ENCODE measurements at regions not wholly inside any gene's neighbourhood (a gene's known extent, or its start where the extent isn't known, plus 50 kb on each side); places are given as distances from the start of the nearest gene placed in this dataset.

DNA sequence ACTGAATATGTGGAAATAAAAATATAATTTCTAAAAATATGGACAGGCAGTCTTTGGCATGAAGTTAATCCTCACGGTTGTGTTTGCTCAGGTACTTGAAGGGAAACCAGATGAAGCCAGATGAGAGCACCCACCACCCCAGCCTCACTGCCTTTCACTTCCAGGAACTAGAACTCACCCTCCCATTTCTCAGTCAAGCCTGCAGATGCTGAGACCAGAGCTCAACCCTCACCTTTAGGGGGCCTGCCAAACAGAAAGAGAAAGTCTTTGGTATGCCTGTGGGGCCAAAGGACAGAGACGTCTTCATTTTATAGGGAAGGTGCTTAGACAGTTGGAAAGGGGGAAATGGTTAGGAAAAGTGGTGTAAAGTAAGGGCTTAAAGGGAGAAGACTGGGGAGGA, 252.8 kb upstream of the PLET1 start:
- no peaks in the 10 kb centered on the region for H3K36me3 ChIP-seq (ENCODE audit: control insufficient read depth, insufficient read depth, low read length)
- H3K27ac ChIP-seq (ENCODE audit: insufficient read depth, low read length, poor library complexity, severe bottlenecking), result no peak overlapping the region
- DNase-seq, result no peak
- no peaks in the 10 kb centered on the region for H3K4me1 ChIP-seq (ENCODE audit: control insufficient read depth, insufficient read depth, low read length, poor library complexity, severe bottlenecking)
- H3K27me3 ChIP-seq (replicated peaks; ENCODE audit: control insufficient read depth, insufficient read depth, low read length, poor library complexity, severe bottlenecking), result no peaks in the 10 kb centered on the region
- H3K4me3 ChIP-seq (ENCODE audit: insufficient read depth, low read depth, low read length, poor library complexity, severe bottlenecking), result no peak overlapping the region
- H3K9me3 ChIP-seq (ENCODE audit: control insufficient read depth, low read length), result no peaks in the 10 kb centered on the region

DNA sequence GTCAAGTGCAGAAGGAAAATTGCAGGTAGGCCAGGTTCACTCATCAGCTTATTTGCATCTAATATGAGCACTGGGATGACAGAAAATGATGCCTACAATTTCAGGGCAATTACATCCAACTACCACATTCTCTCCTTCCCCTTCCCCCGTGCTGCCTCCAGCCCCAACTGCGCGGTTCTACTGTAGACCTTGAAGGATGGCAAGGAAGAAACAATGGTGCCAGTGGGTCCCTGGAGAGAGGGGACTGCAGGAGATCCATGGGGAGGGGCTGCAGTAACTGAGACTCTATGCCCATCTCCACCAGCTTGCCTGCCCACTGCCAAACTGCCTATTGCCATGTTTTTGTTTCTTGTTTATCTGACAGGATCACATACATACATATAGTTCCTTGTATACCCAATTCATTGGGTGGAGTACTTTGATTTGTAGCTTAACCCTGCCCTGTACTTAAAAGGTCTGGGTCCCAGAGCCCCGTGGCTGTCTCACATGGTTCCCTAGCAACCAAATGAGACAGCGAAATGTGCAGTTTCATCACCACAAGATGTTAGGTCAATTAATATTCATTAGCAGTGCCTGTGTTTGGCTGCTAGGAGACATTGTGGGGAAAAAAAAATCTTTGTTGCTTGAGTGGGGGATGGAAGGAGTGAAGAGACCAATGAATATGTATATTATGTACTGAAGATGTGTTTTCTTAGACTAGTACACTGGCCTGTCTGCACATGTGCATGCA, 253.5 kb upstream of the PLET1 start:
- no peak overlapping the region for H3K27ac ChIP-seq (ENCODE audit: insufficient read depth, low read length, poor library complexity, severe bottlenecking)
- no peaks in the 10 kb centered on the region for H3K27me3 ChIP-seq (replicated peaks; ENCODE audit: control insufficient read depth, insufficient read depth, low read length, poor library complexity, severe bottlenecking)

DNA sequence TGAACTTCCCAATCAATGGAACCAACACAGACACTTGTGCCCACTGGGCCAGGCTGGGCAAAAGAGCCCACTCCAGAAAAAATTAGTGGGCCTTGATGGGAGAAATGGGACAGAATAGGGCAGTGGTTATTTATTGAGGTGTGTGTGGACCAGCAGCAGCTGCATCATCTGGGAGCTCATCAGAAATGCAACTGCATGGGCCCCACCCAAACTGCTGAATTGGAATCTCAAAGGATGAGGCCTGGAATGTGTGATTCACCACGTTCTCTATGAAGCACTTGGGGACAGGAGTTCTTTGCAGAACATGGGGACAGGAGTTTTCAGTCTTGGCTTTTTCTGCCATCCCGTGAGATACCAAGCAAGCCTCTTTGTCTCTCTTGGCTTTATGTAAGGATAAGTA, 255.6 kb upstream of the PLET1 start:
- Histone ChIP-seq H3K9me3 (ENCODE audit: control insufficient read depth, low read length) (no peaks in the 10 kb centered on the region), H3K27me3 (replicated peaks; ENCODE audit: control insufficient read depth, insufficient read depth, low read length, poor library complexity, severe bottlenecking) (no peaks in the 10 kb centered on the region), H3K4me3 (ENCODE audit: insufficient read depth, low read depth, low read length, poor library complexity, severe bottlenecking) (no peak overlapping the region), H3K4me1 (ENCODE audit: control insufficient read depth, insufficient read depth, low read length, poor library complexity, severe bottlenecking) (no peaks in the 10 kb centered on the region), H3K36me3 (ENCODE audit: control insufficient read depth, insufficient read depth, low read length) (no peaks in the 10 kb centered on the region), H3K27ac (ENCODE audit: insufficient read depth, low read length, poor library complexity, severe bottlenecking) (no peak overlapping the region)
- no peak for DNase-seq

More for the DNA sequence above, 253.5 kb upstream of the PLET1 start:
- H3K9me3 ChIP-seq (ENCODE audit: control insufficient read depth, low read length), result no peaks in the 10 kb centered on the region
- no peaks in the 10 kb centered on the region for H3K36me3 ChIP-seq (ENCODE audit: control insufficient read depth, insufficient read depth, low read length)
- no peak overlapping the region for H3K4me3 ChIP-seq (ENCODE audit: insufficient read depth, low read depth, low read length, poor library complexity, severe bottlenecking)
- H3K4me1 ChIP-seq (ENCODE audit: control insufficient read depth, insufficient read depth, low read length, poor library complexity, severe bottlenecking), result no peaks in the 10 kb centered on the region
- no peak for DNase-seq

DNA sequence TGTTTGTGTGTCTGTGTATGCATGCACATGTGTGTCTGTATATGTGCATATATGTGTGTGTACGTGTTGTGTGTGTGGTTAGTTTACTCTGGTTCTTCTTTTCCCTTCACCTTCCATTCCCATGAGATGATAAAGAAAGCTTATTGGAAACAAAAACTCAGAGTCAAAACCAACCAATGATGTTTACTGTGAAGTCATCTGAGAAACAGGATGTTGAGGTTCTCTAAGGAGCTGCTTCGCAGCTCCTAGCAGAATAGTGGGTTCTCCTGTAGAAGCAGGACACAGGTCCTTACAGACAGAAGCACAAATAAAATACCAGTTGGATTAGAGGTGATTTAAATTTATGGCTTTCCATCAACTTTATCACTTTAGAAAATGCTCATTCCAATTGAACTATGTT, 256.1 kb upstream of the PLET1 start:
- Histone ChIP-seq H3K36me3 (ENCODE audit: control insufficient read depth, insufficient read depth, low read length) (no peaks in the 10 kb centered on the region), H3K4me3 (ENCODE audit: insufficient read depth, low read depth, low read length, poor library complexity, severe bottlenecking) (no peak overlapping the region), H3K4me1 (ENCODE audit: control insufficient read depth, insufficient read depth, low read length, poor library complexity, severe bottlenecking) (no peaks in the 10 kb centered on the region), H3K27me3 (replicated peaks; ENCODE audit: control insufficient read depth, insufficient read depth, low read length, poor library complexity, severe bottlenecking) (no peaks in the 10 kb centered on the region), H3K27ac (ENCODE audit: insufficient read depth, low read length, poor library complexity, severe bottlenecking) (no peak overlapping the region), H3K9me3 (ENCODE audit: control insufficient read depth, low read length) (no peaks in the 10 kb centered on the region)
- no peak for DNase-seq

DNA sequence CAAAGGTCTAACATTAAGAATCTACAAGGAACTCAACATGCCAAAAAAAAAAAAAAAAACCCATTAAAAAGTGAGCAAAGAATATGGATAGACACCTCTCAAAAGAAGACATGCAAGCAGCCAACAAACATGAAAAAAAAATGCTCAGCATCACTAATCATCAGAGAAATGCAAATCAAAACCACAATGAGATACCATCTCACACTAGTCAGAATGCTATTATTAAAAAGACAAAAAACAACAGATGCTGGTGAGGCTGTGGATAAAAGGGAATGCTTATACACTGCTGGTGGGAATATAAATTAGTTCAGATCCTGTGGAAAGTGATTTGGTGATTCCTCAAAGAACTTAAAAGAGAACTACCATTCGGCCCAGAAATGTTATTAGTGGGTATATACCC, 257.7 kb upstream of the PLET1 start:
- Histone ChIP-seq H3K9me3 (ENCODE audit: control insufficient read depth, low read length) (no peaks in the 10 kb centered on the region), H3K27ac (ENCODE audit: insufficient read depth, low read length, poor library complexity, severe bottlenecking) (no peak overlapping the region), H3K36me3 (ENCODE audit: control insufficient read depth, insufficient read depth, low read length) (no peaks in the 10 kb centered on the region), H3K4me1 (ENCODE audit: control insufficient read depth, insufficient read depth, low read length, poor library complexity, severe bottlenecking) (no peaks in the 10 kb centered on the region), H3K27me3 (replicated peaks; ENCODE audit: control insufficient read depth, insufficient read depth, low read length, poor library complexity, severe bottlenecking) (no peaks in the 10 kb centered on the region), H3K4me3 (ENCODE audit: insufficient read depth, low read depth, low read length, poor library complexity, severe bottlenecking) (no peak overlapping the region)
- DNase-seq, result no peak

DNA sequence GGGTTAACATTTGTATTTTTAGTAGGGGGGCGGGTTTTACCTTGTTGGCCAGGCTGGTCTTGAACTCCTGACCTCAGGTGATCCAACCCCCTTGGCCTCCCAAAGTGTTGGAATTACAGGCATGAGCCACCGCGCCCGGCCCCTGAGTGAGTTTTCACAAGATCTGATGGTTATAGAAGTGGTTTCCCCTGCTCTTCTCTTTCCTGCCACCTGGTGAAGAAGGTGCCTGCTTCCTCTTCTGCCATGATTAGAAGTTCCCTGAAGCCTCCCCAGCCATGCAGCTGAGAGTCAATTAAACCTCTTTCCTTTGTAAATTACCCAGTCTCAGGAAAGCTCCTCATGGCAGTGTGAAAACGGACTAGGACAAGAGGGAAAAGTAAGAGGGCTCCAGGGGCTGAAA, 259.1 kb upstream of the PLET1 start:
- Histone ChIP-seq H3K9me3 (ENCODE audit: control insufficient read depth, low read length) (no peaks in the 10 kb centered on the region), H3K27ac (ENCODE audit: insufficient read depth, low read length, poor library complexity, severe bottlenecking) (no peak overlapping the region), H3K4me3 (ENCODE audit: insufficient read depth, low read depth, low read length, poor library complexity, severe bottlenecking) (no peak overlapping the region), H3K4me1 (ENCODE audit: control insufficient read depth, insufficient read depth, low read length, poor library complexity, severe bottlenecking) (no peaks in the 10 kb centered on the region), H3K36me3 (ENCODE audit: control insufficient read depth, insufficient read depth, low read length) (no peaks in the 10 kb centered on the region), H3K27me3 (replicated peaks; ENCODE audit: control insufficient read depth, insufficient read depth, low read length, poor library complexity, severe bottlenecking) (no peaks in the 10 kb centered on the region)
- DNase-seq, result no peak

DNA sequence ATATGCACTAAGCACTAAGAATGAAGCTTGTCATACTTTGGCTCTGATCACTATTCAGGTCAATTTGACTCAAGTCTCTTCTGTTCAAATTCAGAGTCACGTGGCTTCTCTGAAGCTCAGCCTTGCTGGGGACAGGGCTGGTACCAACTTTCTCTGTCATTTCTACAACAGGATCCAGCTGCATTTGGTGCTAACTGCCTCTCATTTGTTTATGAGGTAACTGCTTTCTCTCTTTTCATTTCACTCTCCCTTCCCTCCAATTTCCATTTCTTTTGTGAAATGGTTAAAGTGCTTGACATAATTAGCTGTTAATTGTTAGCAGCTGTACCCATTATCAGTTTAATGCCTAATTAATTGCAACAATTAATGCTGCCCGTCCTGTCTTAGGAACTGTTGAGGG, 259.7 kb upstream of the PLET1 start:
- Histone ChIP-seq H3K4me3 (ENCODE audit: insufficient read depth, low read depth, low read length, poor library complexity, severe bottlenecking) (no peak overlapping the region), H3K9me3 (ENCODE audit: control insufficient read depth, low read length) (no peaks in the 10 kb centered on the region), H3K27ac (ENCODE audit: insufficient read depth, low read length, poor library complexity, severe bottlenecking) (no peak overlapping the region), H3K27me3 (replicated peaks; ENCODE audit: control insufficient read depth, insufficient read depth, low read length, poor library complexity, severe bottlenecking) (no peaks in the 10 kb centered on the region), H3K4me1 (ENCODE audit: control insufficient read depth, insufficient read depth, low read length, poor library complexity, severe bottlenecking) (no peaks in the 10 kb centered on the region), H3K36me3 (ENCODE audit: control insufficient read depth, insufficient read depth, low read length) (no peaks in the 10 kb centered on the region)
- DNase-seq, result no peak

DNA sequence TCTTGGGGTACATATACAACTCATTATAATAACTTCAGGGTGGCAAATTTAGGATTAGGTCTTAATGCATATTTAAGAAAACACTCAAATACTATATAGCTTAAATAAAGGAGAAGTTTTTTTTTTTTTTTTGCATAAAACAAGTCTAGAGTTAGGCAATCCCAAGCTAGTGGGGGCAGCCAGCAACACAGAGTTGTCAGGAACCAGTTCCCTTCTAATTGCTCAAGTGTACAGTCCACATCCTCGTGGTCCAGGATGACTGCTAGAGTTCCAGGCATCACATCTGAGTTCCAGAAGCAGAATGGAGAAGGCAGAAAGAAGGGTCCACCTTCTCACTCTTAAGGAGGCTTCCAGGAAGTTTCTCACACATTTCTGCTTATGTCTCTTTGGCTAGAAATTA, 261.9 kb upstream of the PLET1 start:
- H3K4me1 ChIP-seq (ENCODE audit: control insufficient read depth, insufficient read depth, low read length, poor library complexity, severe bottlenecking), result no peaks in the 10 kb centered on the region
- no peaks in the 10 kb centered on the region for H3K36me3 ChIP-seq (ENCODE audit: control insufficient read depth, insufficient read depth, low read length)
- DNase-seq, result no peak
- no peak overlapping the region for H3K4me3 ChIP-seq (ENCODE audit: insufficient read depth, low read depth, low read length, poor library complexity, severe bottlenecking)
- no peaks in the 10 kb centered on the region for H3K27me3 ChIP-seq (replicated peaks; ENCODE audit: control insufficient read depth, insufficient read depth, low read length, poor library complexity, severe bottlenecking)
- H3K27ac ChIP-seq (ENCODE audit: insufficient read depth, low read length, poor library complexity, severe bottlenecking), result no peak overlapping the region
- H3K9me3 ChIP-seq (ENCODE audit: control insufficient read depth, low read length), result no peaks in the 10 kb centered on the region

DNA sequence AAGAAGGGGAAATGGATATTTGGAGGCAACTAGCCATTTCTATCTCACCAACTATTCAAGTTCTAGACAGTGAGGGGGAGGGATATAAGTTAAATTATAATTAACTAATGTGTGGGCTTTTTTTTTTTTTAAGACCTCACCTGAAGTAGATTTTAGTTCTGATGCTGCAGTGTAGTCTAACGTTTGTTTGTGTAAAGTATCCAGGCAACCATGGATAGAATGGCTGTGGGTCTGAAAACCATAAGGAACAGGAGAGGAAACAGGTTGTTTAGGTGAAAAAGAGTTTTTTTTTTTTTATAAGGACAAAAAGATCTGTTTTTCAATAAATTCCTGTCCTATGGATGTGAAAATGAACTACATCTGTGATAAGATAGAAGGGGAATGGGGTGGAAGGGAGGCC, 262.4 kb upstream of the PLET1 start:
- Histone ChIP-seq H3K9me3 (ENCODE audit: control insufficient read depth, low read length) (no peaks in the 10 kb centered on the region), H3K4me1 (ENCODE audit: control insufficient read depth, insufficient read depth, low read length, poor library complexity, severe bottlenecking) (no peaks in the 10 kb centered on the region), H3K4me3 (ENCODE audit: insufficient read depth, low read depth, low read length, poor library complexity, severe bottlenecking) (no peak overlapping the region), H3K36me3 (ENCODE audit: control insufficient read depth, insufficient read depth, low read length) (no peaks in the 10 kb centered on the region), H3K27me3 (replicated peaks; ENCODE audit: control insufficient read depth, insufficient read depth, low read length, poor library complexity, severe bottlenecking) (no peaks in the 10 kb centered on the region), H3K27ac (ENCODE audit: insufficient read depth, low read length, poor library complexity, severe bottlenecking) (no peak overlapping the region)
- DNase-seq, result no peak

DNA sequence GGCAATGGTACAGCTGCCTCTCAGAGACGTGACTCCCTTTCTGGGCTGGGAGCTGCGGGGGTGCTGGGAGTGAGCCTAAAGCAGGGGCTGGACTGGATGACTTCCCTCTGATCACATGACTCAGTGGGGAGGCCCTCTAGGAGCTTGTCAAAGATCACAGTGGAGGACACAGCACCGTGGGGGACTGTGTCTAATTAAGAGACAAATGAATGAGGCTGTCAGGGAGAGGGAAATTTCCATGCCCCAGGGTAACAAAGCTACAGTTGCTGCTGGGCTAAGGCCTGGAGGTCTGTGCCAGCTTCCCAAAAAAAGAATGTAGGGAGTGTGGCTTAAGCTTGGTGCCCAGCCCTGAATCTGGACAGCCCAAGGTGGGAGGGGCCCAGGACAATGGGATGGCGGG, 262.8 kb upstream of the PLET1 start:
- H3K36me3 ChIP-seq (ENCODE audit: control insufficient read depth, insufficient read depth, low read length), result no peaks in the 10 kb centered on the region
- H3K4me3 ChIP-seq (ENCODE audit: insufficient read depth, low read depth, low read length, poor library complexity, severe bottlenecking), result no peak overlapping the region
- DNase-seq, result no peak
- H3K9me3 ChIP-seq (ENCODE audit: control insufficient read depth, low read length), result no peaks in the 10 kb centered on the region
- no peak overlapping the region for H3K27ac ChIP-seq (ENCODE audit: insufficient read depth, low read length, poor library complexity, severe bottlenecking)
- H3K4me1 ChIP-seq (ENCODE audit: control insufficient read depth, insufficient read depth, low read length, poor library complexity, severe bottlenecking), result no peaks in the 10 kb centered on the region
- no peaks in the 10 kb centered on the region for H3K27me3 ChIP-seq (replicated peaks; ENCODE audit: control insufficient read depth, insufficient read depth, low read length, poor library complexity, severe bottlenecking)

Measured in effector memory CD4-positive, alpha-beta T cell (primary cell).